ENCODE measurements at regions not wholly inside any gene's neighbourhood (a gene's known extent, or its start where the extent isn't known, plus 50 kb on each side); places are given as distances from the start of the nearest gene placed in this dataset.
"Not testable (repeated sequence)": the region's sequence is repeated elsewhere in the genome, so short reads cannot be mapped to it uniquely, and the experiment has no call there.

- Histone ChIP-seq H3K4me1 (ENCODE audit: control insufficient read depth in 5 of 5, insufficient read depth in 5 of 5, low read length in 5 of 5) (peaks cover 0 to 5% (median 0%) of the 10 kb centered on the region in 5 donors), H3K27ac (ENCODE audit: low read depth in 1 of 2, low read length in 1 of 2) (no peak overlapping the region), H3K36me3 (ENCODE audit: control insufficient read depth in 4 of 4, insufficient read depth in 4 of 4, low read length in 4 of 4) (no peaks in the 10 kb centered on the region), H3K27me3 (ENCODE audit: control insufficient read depth in 3 of 3, insufficient read depth in 3 of 3, low read length in 2 of 3) (no peaks in the 10 kb centered on the region), H3K9me3 (ENCODE audit: control insufficient read depth in 4 of 4, insufficient read depth in 3 of 4, low read length in 3 of 4) (no peaks in the 10 kb centered on the region), H3K9ac (ENCODE audit: insufficient read depth in 1 of 2, low read length in 2 of 2) (no peak overlapping the region), H3K4me3 (no peak overlapping the region)
- TF ChIP-seq, protein P1, sequence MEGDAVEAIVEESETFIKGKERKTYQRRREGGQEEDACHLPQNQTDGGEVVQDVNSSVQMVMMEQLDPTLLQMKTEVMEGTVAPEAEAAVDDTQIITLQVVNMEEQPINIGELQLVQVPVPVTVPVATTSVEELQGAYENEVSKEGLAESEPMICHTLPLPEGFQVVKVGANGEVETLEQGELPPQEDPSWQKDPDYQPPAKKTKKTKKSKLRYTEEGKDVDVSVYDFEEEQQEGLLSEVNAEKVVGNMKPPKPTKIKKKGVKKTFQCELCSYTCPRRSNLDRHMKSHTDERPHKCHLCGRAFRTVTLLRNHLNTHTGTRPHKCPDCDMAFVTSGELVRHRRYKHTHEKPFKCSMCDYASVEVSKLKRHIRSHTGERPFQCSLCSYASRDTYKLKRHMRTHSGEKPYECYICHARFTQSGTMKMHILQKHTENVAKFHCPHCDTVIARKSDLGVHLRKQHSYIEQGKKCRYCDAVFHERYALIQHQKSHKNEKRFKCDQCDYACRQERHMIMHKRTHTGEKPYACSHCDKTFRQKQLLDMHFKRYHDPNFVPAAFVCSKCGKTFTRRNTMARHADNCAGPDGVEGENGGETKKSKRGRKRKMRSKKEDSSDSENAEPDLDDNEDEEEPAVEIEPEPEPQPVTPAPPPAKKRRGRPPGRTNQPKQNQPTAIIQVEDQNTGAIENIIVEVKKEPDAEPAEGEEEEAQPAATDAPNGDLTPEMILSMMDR (IDR thresholded peaks at IDR 0.05; ENCODE audit: control extremely low read depth, extremely low read depth), result no peak
- WGBS, 2 donors, result 77 to 90% methylated on average over 4 of the region's 4 CpGs
- ATAC-seq (ENCODE audit: insufficient read depth, low FRiP score), result no peak
- no peak for DNase-seq
These were observed 76.6 kb upstream of the PAM start for GRCh38 chr5:102678267-102679058.

GRCh38 chr5:102681403-102681983 is 73.6 kb upstream of the PAM start:
- no peak overlapping the region for H3K4me3 ChIP-seq
- H3K9me3 ChIP-seq (ENCODE audit: control insufficient read depth in 4 of 4, insufficient read depth in 3 of 4, low read length in 3 of 4), result no peaks in the 10 kb centered on the region
- DNase-seq, result peak; percentile 70 to 86 (median 78)
- peaks cover 0 to 5% (median 0%) of the 10 kb centered on the region in 5 donors for H3K4me1 ChIP-seq (ENCODE audit: control insufficient read depth in 5 of 5, insufficient read depth in 5 of 5, low read length in 5 of 5)
- no peaks in the 10 kb centered on the region for H3K27me3 ChIP-seq (ENCODE audit: control insufficient read depth in 3 of 3, insufficient read depth in 3 of 3, low read length in 2 of 3)
- no peak overlapping the region for H3K27ac ChIP-seq (ENCODE audit: low read depth in 1 of 2, low read length in 1 of 2)
- H3K36me3 ChIP-seq (ENCODE audit: control insufficient read depth in 4 of 4, insufficient read depth in 4 of 4, low read length in 4 of 4), result no peaks in the 10 kb centered on the region
- H3K9ac ChIP-seq (ENCODE audit: insufficient read depth in 1 of 2, low read length in 2 of 2), result no peak overlapping the region
- ATAC-seq (ENCODE audit: insufficient read depth, low FRiP score), result no peak
- WGBS, 2 donors, result 34 to 41% methylated on average over 2 of the region's 2 CpGs
- TF ChIP-seq, protein P1 (IDR thresholded peaks at IDR 0.05; ENCODE audit: control extremely low read depth, extremely low read depth), result peak; percentile 80

- Histone ChIP-seq H3K4me1 (ENCODE audit: control insufficient read depth in 5 of 5, insufficient read depth in 5 of 5, low read length in 5 of 5) (peaks cover 0 to 5% (median 0%) of the 10 kb centered on the region in 5 donors), H3K9me3 (ENCODE audit: control insufficient read depth in 4 of 4, insufficient read depth in 3 of 4, low read length in 3 of 4) (no peaks in the 10 kb centered on the region), H3K4me3 (no peak overlapping the region), H3K27ac (ENCODE audit: low read depth in 1 of 2, low read length in 1 of 2) (no peak overlapping the region), H3K9ac (ENCODE audit: insufficient read depth in 1 of 2, low read length in 2 of 2) (no peak overlapping the region), H3K27me3 (ENCODE audit: control insufficient read depth in 3 of 3, insufficient read depth in 3 of 3, low read length in 2 of 3) (no peaks in the 10 kb centered on the region), H3K36me3 (ENCODE audit: control insufficient read depth in 4 of 4, insufficient read depth in 4 of 4, low read length in 4 of 4) (no peaks in the 10 kb centered on the region)
- DNase-seq (no peak), ATAC-seq (ENCODE audit: insufficient read depth, low FRiP score) (no peak)
- WGBS, 2 donors, result 97 to 99% methylated on average over 2 of the region's 2 CpGs
- TF ChIP-seq, protein P1 (IDR thresholded peaks at IDR 0.05; ENCODE audit: control extremely low read depth, extremely low read depth), result no peak
These were observed 72.9 kb upstream of the PAM start for GRCh38 chr5:102682101-102682647.

DNA sequence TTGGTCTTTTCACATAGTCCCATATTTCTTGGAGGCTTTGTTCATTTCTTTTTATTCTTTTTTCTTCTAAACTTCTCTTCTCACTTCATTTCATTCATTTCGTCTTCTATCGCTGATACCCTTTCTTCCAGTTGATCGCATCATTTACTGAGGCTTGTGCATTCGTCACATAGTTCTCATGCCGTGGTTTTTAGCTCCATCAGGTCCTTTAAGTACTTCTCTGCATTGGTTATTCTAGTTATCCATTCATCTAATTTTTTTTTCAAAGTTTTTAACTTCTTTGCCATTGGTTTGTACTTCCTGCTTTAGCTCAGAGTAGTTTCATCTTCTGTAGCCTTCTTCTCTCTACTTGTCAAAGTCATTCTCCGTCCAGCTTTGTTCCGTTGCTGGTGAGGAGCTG is 67.0 kb upstream of the PAM start:
- not testable (repeated sequence) for H3K27me3 ChIP-seq (ENCODE audit: control insufficient read depth in 3 of 3, insufficient read depth in 3 of 3, low read length in 2 of 3); H3K4me3 ChIP-seq; DNase-seq; H3K4me1 ChIP-seq (ENCODE audit: control insufficient read depth in 5 of 5, insufficient read depth in 5 of 5, low read length in 5 of 5); H3K9me3 ChIP-seq (ENCODE audit: control insufficient read depth in 4 of 4, insufficient read depth in 3 of 4, low read length in 3 of 4); H3K9ac ChIP-seq (ENCODE audit: insufficient read depth in 1 of 2, low read length in 2 of 2); H3K27ac ChIP-seq (ENCODE audit: low read depth in 1 of 2, low read length in 1 of 2); ATAC-seq (ENCODE audit: insufficient read depth, low FRiP score); H3K36me3 ChIP-seq (ENCODE audit: control insufficient read depth in 4 of 4, insufficient read depth in 4 of 4, low read length in 4 of 4)
- WGBS, 2 donors, result 96% methylated on average over 7 of the region's 7 CpGs

GRCh38 chr5:102688581-102689342 is 66.3 kb upstream of the PAM start:
- H3K9ac ChIP-seq (ENCODE audit: insufficient read depth in 1 of 2, low read length in 2 of 2); ATAC-seq (ENCODE audit: insufficient read depth, low FRiP score); H3K27ac ChIP-seq (ENCODE audit: low read depth in 1 of 2, low read length in 1 of 2); DNase-seq; H3K4me3 ChIP-seq; H3K9me3 ChIP-seq (ENCODE audit: control insufficient read depth in 4 of 4, insufficient read depth in 3 of 4, low read length in 3 of 4); H3K27me3 ChIP-seq (ENCODE audit: control insufficient read depth in 3 of 3, insufficient read depth in 3 of 3, low read length in 2 of 3); H3K36me3 ChIP-seq (ENCODE audit: control insufficient read depth in 4 of 4, insufficient read depth in 4 of 4, low read length in 4 of 4); H3K4me1 ChIP-seq (ENCODE audit: control insufficient read depth in 5 of 5, insufficient read depth in 5 of 5, low read length in 5 of 5): not testable (repeated sequence)
- 95 to 98% methylated on average over 14 of the region's 14 CpGs for WGBS, 2 donors
